ENCODE measurements at regions not wholly inside any gene's neighbourhood (a gene's known extent, or its start where the extent isn't known, plus 50 kb on each side); places are given as distances from the start of the nearest gene placed in this dataset.

DNA sequence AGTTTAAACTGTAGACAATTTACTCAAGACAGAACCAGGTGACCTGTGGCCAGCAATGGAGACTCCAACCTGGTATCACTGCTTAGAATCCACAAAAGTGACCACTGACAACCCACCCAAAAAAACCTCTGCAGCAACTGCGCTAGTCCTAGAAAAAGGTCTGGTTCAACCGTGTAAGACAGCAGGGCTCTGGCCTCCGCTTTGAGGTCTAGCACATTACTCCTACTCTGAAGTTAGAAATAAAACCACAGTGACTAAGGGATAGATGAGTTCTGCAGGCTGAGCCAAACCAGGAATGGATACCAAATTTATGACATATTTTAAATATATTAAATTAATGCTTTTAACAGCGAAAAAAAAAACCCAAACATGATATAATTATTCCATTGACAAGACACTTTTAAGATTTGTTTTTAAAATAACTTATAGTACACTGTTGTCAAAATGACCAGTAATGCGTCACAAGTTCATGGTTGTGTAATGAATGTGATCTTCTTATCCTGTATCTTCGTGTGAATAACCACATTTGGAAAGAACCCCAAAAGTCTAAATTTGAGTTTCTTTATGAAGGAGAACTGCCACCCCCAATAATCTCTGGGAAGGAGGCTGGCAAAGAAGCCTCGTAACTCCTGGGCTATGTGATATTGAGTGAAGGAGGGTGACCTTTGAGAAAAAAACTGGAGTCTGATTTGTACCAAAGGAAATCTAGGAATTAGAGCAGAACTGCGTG is 101.9 kb upstream of the SLC44A1 start:
- TF ChIP-seq, protein P1, sequence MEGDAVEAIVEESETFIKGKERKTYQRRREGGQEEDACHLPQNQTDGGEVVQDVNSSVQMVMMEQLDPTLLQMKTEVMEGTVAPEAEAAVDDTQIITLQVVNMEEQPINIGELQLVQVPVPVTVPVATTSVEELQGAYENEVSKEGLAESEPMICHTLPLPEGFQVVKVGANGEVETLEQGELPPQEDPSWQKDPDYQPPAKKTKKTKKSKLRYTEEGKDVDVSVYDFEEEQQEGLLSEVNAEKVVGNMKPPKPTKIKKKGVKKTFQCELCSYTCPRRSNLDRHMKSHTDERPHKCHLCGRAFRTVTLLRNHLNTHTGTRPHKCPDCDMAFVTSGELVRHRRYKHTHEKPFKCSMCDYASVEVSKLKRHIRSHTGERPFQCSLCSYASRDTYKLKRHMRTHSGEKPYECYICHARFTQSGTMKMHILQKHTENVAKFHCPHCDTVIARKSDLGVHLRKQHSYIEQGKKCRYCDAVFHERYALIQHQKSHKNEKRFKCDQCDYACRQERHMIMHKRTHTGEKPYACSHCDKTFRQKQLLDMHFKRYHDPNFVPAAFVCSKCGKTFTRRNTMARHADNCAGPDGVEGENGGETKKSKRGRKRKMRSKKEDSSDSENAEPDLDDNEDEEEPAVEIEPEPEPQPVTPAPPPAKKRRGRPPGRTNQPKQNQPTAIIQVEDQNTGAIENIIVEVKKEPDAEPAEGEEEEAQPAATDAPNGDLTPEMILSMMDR (IDR thresholded peaks at IDR 0.05), result no peak
- no peak for TF ChIP-seq POLR2A (IDR thresholded peaks at IDR 0.05)

All from upper lobe of left lung (tissue), 4 donors.